ENCODE measurements at regions not wholly inside any gene's neighbourhood (a gene's known extent, or its start where the extent isn't known, plus 50 kb on each side); places are given as distances from the start of the nearest gene placed in this dataset.
"Not testable (repeated sequence)": the region's sequence is repeated elsewhere in the genome, so short reads cannot be mapped to it uniquely, and the experiment has no call there.

DNA sequence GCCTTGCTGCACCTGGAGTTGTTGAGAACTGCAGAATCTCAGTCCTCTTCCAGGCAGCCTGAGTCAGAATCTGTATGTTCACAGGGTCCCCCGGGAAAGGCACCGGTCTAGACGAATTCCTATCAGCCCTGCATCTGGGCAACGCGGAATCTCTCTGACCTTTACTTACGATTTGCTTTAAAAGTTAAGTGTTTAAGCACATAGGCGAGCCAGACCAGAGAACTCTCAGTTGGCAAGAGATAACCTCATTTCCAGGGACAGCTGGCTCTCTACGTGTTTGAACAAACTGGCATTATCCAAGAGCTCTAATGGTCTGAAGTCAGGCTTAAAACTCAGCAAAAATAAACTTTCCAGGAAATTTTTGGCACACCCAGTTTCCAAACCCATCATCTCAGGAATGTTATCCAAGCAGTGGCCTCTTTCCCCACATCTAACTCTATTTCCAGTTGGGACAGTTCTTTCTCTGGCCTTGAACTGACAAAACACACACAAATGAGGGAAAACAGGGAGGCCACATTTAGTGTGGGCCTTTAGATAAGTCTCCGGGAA is 53.4 kb downstream of the HES1 start:
- intact Hi-C loops (cut with DNase I), result no loop called here

GRCh38 chr3:194191850-194192249 is 55.9 kb downstream of the HES1 start:
- not testable (repeated sequence) for DNase-seq (ENCODE audit: extremely low spot score in 2 of 2)

More for the DNA sequence above, 53.4 kb downstream of the HES1 start:
- Histone ChIP-seq H3K4me3 (no peak overlapping the region), H3K36me3 (no peaks in the 10 kb centered on the region), H3K27ac (no peak overlapping the region), H3K9me3 (no peaks in the 10 kb centered on the region), H3K4me1 (no peaks in the 10 kb centered on the region), H3K27me3 (no peaks in the 10 kb centered on the region)
- DNase-seq (ENCODE audit: extremely low spot score in 2 of 2), result no peak
- TF ChIP-seq CTCF (IDR thresholded peaks at IDR 0.05) (no peak), POLR2AphosphoS5 (IDR thresholded peaks at IDR 0.05; ENCODE audit: insufficient read depth in 1 of 2, low read depth in 1 of 2) (no peak), POLR2A (IDR thresholded peaks at IDR 0.05) (no peak)

DNA sequence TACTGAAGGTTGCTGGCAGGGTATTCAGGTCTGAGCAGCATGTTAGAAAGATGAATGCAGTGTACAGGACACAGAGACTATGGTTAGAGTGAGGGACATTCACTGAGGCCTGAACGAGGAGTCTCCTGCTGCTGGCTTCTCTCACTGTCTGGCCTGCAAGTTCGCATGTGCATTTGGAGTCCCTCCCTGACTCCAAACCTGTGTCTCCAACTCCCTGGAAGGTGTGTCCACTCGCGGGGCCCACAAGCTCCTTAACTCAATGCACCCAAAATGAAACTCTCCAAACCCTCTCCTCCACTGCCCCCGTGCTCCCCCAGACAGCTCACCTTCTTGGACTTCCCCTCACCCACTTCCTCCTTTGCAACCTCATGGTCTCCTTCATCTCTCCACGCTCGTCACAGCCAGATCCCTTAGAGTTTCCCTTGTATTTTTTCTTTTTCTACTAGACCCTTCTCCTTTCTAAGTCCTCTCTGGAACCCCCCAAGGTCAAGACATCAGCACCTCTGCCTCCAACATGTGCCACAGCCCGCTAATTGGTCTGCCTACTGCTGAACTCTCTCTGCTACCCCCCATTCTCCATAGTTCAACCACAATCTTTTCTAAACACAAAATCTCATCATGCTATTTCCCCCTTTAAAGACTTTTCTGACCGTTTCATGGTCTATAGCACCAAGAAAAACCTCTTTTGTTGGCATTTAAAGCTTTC is 58.3 kb downstream of the HES1 start:
- no peaks in the 10 kb centered on the region for H3K27me3 ChIP-seq
- no peaks in the 10 kb centered on the region for H3K36me3 ChIP-seq
- H3K27ac ChIP-seq, result no peak overlapping the region
- intact Hi-C loops (cut with DNase I), result no loop called here
- TF ChIP-seq POLR2AphosphoS5 (IDR thresholded peaks at IDR 0.05; ENCODE audit: insufficient read depth in 1 of 2, low read depth in 1 of 2) (no peak), CTCF (IDR thresholded peaks at IDR 0.05) (no peak), POLR2A (IDR thresholded peaks at IDR 0.05) (no peak)
- H3K4me3 ChIP-seq, result no peak overlapping the region
- no peak for DNase-seq (ENCODE audit: extremely low spot score in 2 of 2)
- H3K4me1 ChIP-seq, result no peaks in the 10 kb centered on the region
- no peaks in the 10 kb centered on the region for H3K9me3 ChIP-seq

More at GRCh38 chr3:194191850-194192249, 55.9 kb downstream of the HES1 start:
- H3K4me3 ChIP-seq; H3K27me3 ChIP-seq; H3K9me3 ChIP-seq; intact Hi-C loops (cut with DNase I); H3K27ac ChIP-seq; H3K4me1 ChIP-seq; H3K36me3 ChIP-seq: not testable (repeated sequence)

DNA sequence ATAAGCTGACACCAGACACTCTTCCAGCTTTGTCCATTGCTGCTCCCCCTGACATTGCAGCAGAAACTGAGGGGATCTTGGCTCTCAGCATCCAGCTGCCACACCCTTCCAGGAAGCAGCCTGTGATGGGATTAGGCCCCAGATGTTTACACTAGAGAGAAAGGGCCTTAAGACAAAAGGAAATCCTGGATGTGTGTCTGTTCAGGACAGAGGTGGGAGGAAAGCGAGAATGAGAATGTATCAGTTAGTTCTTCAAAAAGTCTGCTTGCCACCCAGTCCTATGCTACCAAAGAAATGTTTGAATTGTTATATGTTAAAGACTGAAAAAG is 58.8 kb downstream of the HES1 start:
- intact Hi-C loops (cut with DNase I), result no loop called here
- no peaks in the 10 kb centered on the region for H3K27me3 ChIP-seq
- H3K4me3 ChIP-seq, result no peak overlapping the region
- no peak for TF ChIP-seq CTCF (IDR thresholded peaks at IDR 0.05)
- TF ChIP-seq POLR2AphosphoS5 (IDR thresholded peaks at IDR 0.05; ENCODE audit: insufficient read depth in 1 of 2, low read depth in 1 of 2), result no peak
- no peak for TF ChIP-seq POLR2A (IDR thresholded peaks at IDR 0.05)
- no peaks in the 10 kb centered on the region for H3K36me3 ChIP-seq
- no peak for DNase-seq (ENCODE audit: extremely low spot score in 2 of 2)
- H3K9me3 ChIP-seq, result no peaks in the 10 kb centered on the region
- H3K4me1 ChIP-seq, result no peaks in the 10 kb centered on the region
- H3K27ac ChIP-seq, result no peak overlapping the region

GRCh38 chr3:194195611-194196010 is 59.7 kb downstream of the HES1 start:
- no peaks in the 10 kb centered on the region for H3K9me3 ChIP-seq
- no peak overlapping the region for H3K4me3 ChIP-seq
- H3K36me3 ChIP-seq, result no peaks in the 10 kb centered on the region
- H3K27ac ChIP-seq, result no peak overlapping the region
- no peak for DNase-seq (ENCODE audit: extremely low spot score in 2 of 2)
- no peak for TF ChIP-seq CTCF (IDR thresholded peaks at IDR 0.05)
- no peak for TF ChIP-seq POLR2AphosphoS5 (IDR thresholded peaks at IDR 0.05; ENCODE audit: insufficient read depth in 1 of 2, low read depth in 1 of 2)
- TF ChIP-seq POLR2A (IDR thresholded peaks at IDR 0.05), result no peak
- no peaks in the 10 kb centered on the region for H3K4me1 ChIP-seq
- intact Hi-C loops (cut with DNase I), result no loop called here
- no peaks in the 10 kb centered on the region for H3K27me3 ChIP-seq

Measured in vagina (tissue), 2 donors.